GOT3 (cell line): ENCODE measurements at regions not wholly inside any gene's neighbourhood (a gene's known extent, or its start where the extent isn't known, plus 50 kb on each side); places are given as distances from the start of the nearest gene placed in this dataset.

Experiments used
- DNase-seq: peaks from one replicate; lab custom pipeline; 2025; ENCODE audit warnings: mixed read lengths; lab: John Stamatoyannopoulos, UW

DNA sequence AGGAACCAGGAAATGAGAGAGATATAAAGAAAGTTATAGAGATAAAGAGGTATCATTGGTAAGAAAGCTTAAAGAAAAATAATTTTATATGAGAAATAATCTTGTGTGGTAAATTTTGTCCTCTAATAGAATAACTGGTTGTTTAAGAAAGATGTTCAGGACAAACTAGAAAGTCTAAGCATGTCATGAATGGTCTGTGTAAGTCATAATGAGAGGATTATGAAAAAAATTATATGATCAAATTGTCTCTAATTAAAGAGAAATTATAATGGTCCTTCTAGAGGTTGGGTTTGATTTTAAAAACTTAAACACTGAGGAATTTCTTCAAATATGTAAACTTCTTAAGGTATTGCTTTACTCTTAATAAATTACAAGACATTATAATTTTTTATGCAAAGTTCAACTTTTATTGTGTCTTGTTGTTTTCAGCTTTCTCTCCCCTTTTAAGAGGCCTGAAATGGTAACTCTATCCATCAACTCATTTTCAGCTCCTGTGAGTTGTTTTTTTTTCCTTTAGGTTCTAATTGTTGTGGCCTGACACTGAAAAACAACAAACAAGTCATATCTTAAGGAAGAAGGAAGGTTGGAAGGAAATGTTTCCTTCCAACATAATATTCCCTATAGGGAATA is 88.2 kb upstream of the CNOT2 start:
- no peak for DNase-seq

DNA sequence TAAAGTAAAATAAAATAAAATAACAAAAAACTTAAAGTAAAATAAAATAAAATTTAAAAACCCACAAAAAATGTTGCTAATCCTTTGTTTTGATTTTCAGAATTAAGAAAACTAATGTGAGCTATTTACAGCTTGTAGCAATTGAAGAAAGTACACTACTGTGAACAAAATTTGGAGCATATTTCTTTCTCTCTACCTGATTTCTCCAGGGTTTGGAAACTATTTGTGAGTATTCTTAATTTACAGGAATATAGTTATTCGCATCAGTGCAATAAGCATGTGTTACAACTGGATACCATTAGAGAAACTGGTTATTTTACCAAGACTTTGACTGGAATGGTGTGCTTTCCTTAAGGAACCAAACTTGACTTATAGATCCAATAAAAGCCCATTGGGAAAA is 86.1 kb upstream of the CNOT2 start:
- DNase-seq: no peak

DNA sequence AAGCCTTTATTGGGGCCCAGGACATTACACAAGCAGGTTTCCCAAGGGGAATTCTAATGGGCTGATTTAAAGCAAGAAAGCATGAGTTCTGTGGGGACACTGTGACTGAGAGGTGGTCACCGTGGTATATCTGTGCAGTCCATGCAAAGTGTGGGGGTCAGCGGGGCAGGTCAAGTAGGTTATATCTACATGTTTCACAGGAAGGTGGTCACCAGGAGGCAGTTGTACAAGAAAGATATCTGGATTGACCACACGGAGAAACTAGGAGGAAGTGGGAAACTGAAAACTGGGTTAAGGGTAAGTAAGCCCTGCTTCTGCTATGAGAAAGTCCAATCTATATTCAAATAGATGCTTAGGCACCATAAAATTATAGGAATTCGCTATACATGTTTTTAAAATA is 77.8 kb upstream of the CNOT2 start:
- no peak for DNase-seq

DNA sequence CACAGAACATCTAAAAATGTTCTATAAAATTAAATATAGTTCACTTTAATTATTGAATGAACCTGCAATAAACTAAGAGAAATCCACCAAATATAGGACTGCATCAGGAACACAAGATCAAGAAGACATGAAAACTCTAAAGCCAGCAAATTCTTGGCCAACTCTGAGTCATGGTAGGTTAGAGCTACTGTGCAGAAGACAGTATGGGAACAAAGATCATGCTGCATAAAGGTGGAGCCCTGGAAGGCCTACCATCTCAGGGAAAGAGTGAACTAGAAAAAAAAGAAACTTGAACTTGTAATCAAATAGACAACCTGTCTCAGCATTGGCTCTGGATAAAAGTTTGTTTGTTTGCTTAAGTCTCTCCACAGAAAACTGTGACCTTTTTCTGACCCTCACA is 66.9 kb upstream of the CNOT2 start:
- DNase-seq: no peak

DNA sequence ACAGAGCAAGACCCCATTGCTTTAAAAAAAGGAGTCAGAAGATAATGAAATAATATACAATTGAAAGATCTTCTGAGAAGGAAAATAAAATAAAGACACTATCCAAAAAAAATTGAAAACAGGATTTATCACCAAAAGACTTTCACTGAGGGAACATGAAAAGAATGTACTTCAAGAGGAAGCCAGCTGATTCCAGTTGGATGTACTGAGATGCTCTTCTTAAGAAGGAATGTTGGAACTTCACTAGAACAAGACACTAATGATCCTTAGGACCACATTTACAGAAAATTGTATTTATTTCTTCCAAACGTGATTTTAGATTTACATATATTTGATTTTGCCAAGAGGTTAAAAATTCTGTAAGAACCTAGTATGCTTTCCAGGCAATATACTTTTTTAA is 65.6 kb upstream of the CNOT2 start:
- DNase-seq: no peak

DNA sequence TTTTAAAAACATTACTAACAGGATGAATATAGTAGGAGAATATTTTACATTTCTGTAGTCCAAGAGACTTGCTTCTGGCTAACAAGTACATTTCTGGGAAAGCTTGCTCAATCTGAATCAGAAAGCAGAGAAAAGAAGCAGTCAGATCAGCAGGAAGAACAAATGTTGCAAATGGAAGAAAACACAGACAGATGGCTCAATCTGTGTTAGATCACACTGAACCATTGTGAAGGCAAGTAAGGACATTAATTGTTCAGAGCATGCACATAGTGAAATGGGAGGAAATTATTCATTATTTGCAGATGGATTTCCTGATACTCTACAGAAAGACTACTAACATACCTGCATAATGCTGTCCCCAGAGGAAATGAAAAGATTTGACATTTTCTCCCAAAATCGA is 65.2 kb upstream of the CNOT2 start:
- DNase-seq: no peak

DNA sequence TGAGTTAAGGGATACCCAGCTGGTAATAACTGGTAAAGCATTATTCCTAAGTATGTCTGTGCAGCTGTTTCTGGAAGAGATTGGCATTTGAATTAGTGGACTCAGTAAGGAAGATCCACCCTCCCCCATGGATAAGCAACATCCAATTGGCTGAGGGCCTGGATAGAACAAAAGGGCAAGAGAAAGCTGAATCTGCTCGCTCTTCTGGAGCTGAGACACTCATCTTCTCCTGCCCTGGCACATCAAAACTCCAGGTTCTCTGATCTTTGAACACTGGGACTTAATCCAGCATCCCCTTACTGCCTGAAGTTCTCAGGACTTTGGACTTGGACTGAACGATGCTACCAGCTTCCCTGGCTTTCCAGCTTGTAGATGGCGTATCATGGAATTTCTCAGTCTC is 63.1 kb upstream of the CNOT2 start:
- no peak for DNase-seq

DNA sequence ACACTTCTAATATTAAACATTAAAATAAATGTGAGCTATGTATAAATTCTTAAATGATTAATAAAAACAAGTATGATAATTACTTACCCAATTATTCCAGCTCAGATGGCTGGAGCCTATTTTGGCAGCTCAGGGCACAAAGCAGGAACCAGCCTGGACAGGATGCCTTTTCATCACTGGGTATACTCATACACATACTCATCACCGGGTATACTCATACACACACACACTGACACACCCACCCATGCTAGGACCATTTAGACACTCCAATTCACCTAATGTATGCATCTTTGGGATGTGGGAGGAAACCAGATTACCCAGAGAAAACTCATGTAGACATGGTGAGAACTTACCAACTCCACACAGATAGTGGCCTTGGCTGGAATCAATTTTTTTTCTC is 57.9 kb upstream of the CNOT2 start:
- DNase-seq: no peak

DNA sequence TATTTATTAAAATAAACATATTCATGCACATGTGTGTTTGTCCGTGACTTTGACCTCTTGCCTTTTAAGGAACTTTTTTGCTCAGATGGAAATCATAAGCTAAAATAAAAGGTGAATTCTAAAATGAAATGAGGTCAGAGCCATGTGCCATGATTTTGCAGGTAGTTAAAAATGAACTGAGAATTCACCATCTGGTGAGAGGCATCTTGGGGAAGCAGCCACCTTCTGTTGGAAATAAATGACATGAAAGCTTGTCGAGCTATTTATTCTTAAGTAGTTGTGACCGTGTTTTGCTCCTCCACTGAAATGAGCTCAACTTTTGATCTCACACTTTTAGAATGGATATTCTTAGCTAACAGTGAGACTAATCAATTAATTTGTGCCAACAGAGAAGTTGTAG is 56.8 kb upstream of the CNOT2 start:
- no peak for DNase-seq

DNA sequence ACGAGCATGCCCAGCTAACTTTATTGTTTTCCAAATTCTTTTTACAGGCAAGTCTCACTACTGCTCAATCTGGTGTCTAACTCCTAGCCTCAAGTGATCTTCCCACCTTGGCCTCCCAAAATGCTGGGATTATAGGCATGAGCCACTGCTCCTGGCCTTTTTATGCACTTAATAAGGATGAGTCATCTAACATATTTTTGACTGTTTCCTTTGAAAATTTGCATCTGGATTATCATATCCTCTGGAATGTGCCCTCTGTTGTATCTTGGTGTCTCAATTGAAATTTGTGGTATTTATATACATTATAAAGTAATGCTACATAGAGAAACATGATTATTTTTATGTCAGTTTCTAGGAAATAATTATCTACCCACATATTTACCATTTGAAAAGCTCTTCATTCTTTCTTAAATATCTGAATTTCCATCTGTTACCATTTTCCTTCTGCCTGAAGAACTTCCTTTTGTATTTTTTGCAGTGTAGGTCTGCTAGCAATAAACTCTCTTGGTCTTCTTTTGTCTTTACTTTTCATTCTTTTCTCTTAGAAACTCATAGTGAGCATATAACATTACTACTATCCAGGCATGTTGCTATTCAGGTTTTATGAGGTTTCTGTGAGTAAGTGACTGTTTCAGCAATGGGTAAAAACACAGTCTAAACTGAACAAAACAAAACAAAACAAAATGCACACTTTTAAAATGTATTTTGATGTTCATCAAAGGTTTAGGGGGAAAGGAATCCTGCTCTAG is 52.8 kb upstream of the CNOT2 start:
- no peak for DNase-seq
